ENCODE measurements at regions not wholly inside any gene's neighbourhood (a gene's known extent, or its start where the extent isn't known, plus 50 kb on each side); places are given as distances from the start of the nearest gene placed in this dataset.

DNA sequence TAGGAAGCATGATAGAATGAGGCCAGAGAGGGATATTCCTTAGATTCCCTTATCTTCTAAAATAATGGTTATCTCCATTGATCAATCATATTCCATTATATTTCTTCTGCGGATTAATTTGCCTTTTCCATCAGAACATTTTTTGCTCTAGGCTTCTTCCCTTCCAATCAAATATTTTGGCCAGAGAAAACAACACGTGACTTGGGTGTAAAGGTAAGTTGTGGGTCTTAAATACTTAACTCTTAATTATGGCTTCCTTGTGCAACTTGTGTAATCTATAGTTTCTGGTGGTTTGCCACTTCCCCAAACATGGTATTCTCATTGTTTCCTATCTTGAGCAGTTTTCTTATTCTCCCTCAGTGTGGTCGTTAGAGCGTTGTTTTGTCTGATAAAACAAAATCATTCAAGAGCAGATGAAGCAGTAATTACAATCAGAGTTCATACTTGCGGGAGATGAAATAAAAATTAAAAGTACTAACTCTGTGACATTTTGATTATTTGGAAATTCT is 889.3 kb downstream of the MAT2B start:
- Histone ChIP-seq H3K9me3 (ENCODE audit: control insufficient read depth in 2 of 3, low read length in 3 of 3) (no peaks in the 10 kb centered on the region), H3K27me3 (ENCODE audit: control insufficient read depth in 2 of 2, insufficient read depth in 2 of 2, low read length in 2 of 2) (no peaks in the 10 kb centered on the region), H3K4me1 (ENCODE audit: control insufficient read depth in 2 of 2, insufficient read depth in 2 of 2, low read length in 2 of 2) (no peaks in the 10 kb centered on the region), H3K27ac (ENCODE audit: low read depth, low read length) (no peak overlapping the region), H3K4me3 (ENCODE audit: low read length) (no peak overlapping the region), H3K36me3 (ENCODE audit: control insufficient read depth in 2 of 3, insufficient read depth in 3 of 3, low read length in 3 of 3) (no peaks in the 10 kb centered on the region)
- intact Hi-C loops (cut with micrococcal nuclease) = no loop called here
- Mint-ChIP-seq H3K27ac (no peak overlapping the region), H3K4me3 (no peak overlapping the region), H3K36me3 (peaks cover 0 to 4% (median 0%) of the 10 kb centered on the region in 5 donors), H3K9me3 (peaks cover 1 to 14% (median 7%) of the 10 kb centered on the region in 11 donors), H3K27me3 (no peaks in the 10 kb centered on the region), H3K4me1 (no peaks in the 10 kb centered on the region)
- POLR2A ChIA-PET = no interaction called here
- CTCF ChIA-PET = no interaction called here
- ATAC-seq = no peak
- no peak for DNase-seq

DNA sequence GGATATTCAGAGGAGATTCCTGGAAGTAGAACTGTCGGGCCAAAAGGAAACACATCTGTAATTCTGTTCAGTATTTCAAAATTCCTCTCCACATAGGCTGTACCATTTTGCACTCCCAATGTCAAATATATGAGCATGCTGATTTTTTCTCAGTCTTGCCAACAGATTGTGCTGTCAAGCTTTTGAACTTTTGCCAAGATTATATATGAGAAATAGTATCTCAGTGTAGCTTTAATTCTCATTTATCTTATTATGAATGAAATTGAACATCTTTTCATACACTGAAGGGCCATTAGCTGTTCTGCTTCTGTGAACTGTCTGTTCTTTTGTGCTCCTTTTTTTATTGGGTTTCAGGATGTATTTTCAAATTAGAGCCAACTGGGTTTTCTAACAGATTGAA is 907.1 kb downstream of the MAT2B start:
- Mint-ChIP-seq H3K4me3 (no peak overlapping the region), H3K4me1 (no peaks in the 10 kb centered on the region), H3K27me3 (no peaks in the 10 kb centered on the region), H3K36me3 (no peaks in the 10 kb centered on the region), H3K27ac (no peak overlapping the region), H3K9me3 (peaks cover 0 to 19% (median 6%) of the 10 kb centered on the region in 11 donors)
- CTCF ChIA-PET = no interaction called here
- Histone ChIP-seq H3K27me3 (ENCODE audit: control insufficient read depth in 2 of 2, insufficient read depth in 2 of 2, low read length in 2 of 2) (no peaks in the 10 kb centered on the region), H3K4me3 (ENCODE audit: low read length) (no peak overlapping the region), H3K27ac (ENCODE audit: low read depth, low read length) (no peak overlapping the region), H3K4me1 (ENCODE audit: control insufficient read depth in 2 of 2, insufficient read depth in 2 of 2, low read length in 2 of 2) (no peaks in the 10 kb centered on the region), H3K9me3 (ENCODE audit: control insufficient read depth in 2 of 3, low read length in 3 of 3) (no peaks in the 10 kb centered on the region), H3K36me3 (ENCODE audit: control insufficient read depth in 2 of 3, insufficient read depth in 3 of 3, low read length in 3 of 3) (no peaks in the 10 kb centered on the region)
- ATAC-seq (no peak), DNase-seq (no peak)
- intact Hi-C loops (cut with micrococcal nuclease) = no loop called here
- POLR2A ChIA-PET = no interaction called here

DNA sequence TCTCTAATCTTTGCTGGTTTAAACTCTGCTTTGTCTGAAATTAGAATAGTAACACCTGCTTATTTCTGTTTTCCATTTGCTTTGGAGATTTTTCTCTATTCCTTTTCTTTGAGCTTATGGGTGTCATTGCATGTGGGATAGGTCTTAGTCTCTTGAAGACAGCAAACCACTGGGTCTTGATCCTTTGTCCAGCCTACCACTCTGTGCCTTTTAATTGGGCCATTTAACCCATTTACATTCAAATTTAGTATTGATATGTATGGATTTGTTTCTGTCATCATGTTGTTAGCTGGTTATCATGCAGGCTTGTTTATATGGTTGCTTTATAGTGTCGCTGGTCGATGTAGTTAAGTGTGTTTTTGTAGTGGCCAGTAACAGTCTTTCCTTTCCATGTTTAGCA is 914.7 kb downstream of the MAT2B start:
- no peaks in the 10 kb centered on the region for H3K36me3 Mint-ChIP-seq
- POLR2A ChIA-PET = no interaction called here
- Histone ChIP-seq H3K4me3 (ENCODE audit: low read length) (no peak overlapping the region), H3K27me3 (ENCODE audit: control insufficient read depth in 2 of 2, insufficient read depth in 2 of 2, low read length in 2 of 2) (no peaks in the 10 kb centered on the region), H3K4me1 (ENCODE audit: control insufficient read depth in 2 of 2, insufficient read depth in 2 of 2, low read length in 2 of 2) (no peaks in the 10 kb centered on the region), H3K27ac (ENCODE audit: low read depth, low read length) (no peak overlapping the region), H3K36me3 (ENCODE audit: control insufficient read depth in 2 of 3, insufficient read depth in 3 of 3, low read length in 3 of 3) (no peaks in the 10 kb centered on the region), H3K9me3 (ENCODE audit: control insufficient read depth in 2 of 3, low read length in 3 of 3) (no peaks in the 10 kb centered on the region)
- H3K4me3 Mint-ChIP-seq = no peak overlapping the region
- no peaks in the 10 kb centered on the region for H3K27me3 Mint-ChIP-seq
- CTCF ChIA-PET = no interaction called here
- peaks cover 6 to 37% (median 18%) of the 10 kb centered on the region in 11 donors for H3K9me3 Mint-ChIP-seq
- no peak overlapping the region for H3K27ac Mint-ChIP-seq
- no peak for DNase-seq
- H3K4me1 Mint-ChIP-seq = no peaks in the 10 kb centered on the region
- intact Hi-C loops (cut with micrococcal nuclease) = no loop called here
- ATAC-seq = no peak

DNA sequence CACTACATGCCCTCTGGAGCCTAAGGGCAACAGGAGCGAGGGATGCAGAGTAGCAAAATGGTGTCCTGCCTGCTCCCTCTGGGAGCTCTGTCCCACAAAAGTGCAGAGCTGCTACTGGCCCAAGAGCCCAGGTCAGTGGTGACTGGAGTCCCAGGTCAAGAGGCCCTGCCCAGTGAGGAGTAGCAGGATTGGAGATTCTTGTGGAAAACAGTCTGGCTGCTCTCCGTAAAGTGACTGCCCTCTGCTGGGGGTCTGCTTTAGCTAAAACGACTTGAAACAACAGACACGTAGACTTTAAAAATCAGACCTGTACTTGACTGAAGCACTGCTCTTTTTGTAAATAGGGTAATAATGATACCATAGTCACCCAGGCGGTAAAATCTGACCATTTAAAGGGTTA is 917.0 kb downstream of the MAT2B start:
- Histone ChIP-seq H3K4me3 (ENCODE audit: low read length) (no peak overlapping the region), H3K27me3 (ENCODE audit: control insufficient read depth in 2 of 2, insufficient read depth in 2 of 2, low read length in 2 of 2) (no peaks in the 10 kb centered on the region), H3K36me3 (ENCODE audit: control insufficient read depth in 2 of 3, insufficient read depth in 3 of 3, low read length in 3 of 3) (no peaks in the 10 kb centered on the region), H3K4me1 (ENCODE audit: control insufficient read depth in 2 of 2, insufficient read depth in 2 of 2, low read length in 2 of 2) (no peaks in the 10 kb centered on the region), H3K27ac (ENCODE audit: low read depth, low read length) (no peak overlapping the region), H3K9me3 (ENCODE audit: control insufficient read depth in 2 of 3, low read length in 3 of 3) (no peaks in the 10 kb centered on the region)
- intact Hi-C loops (cut with micrococcal nuclease) = no loop called here
- H3K27ac Mint-ChIP-seq = no peak overlapping the region
- H3K27me3 Mint-ChIP-seq = no peaks in the 10 kb centered on the region
- H3K4me3 Mint-ChIP-seq = no peak overlapping the region
- DNase-seq = no peak
- ChIA-PET CTCF (no interaction called here), POLR2A (no interaction called here)
- no peaks in the 10 kb centered on the region for H3K36me3 Mint-ChIP-seq
- H3K9me3 Mint-ChIP-seq = peaks cover 6 to 39% (median 16%) of the 10 kb centered on the region in 11 donors
- ATAC-seq = no peak
- H3K4me1 Mint-ChIP-seq = no peaks in the 10 kb centered on the region

DNA sequence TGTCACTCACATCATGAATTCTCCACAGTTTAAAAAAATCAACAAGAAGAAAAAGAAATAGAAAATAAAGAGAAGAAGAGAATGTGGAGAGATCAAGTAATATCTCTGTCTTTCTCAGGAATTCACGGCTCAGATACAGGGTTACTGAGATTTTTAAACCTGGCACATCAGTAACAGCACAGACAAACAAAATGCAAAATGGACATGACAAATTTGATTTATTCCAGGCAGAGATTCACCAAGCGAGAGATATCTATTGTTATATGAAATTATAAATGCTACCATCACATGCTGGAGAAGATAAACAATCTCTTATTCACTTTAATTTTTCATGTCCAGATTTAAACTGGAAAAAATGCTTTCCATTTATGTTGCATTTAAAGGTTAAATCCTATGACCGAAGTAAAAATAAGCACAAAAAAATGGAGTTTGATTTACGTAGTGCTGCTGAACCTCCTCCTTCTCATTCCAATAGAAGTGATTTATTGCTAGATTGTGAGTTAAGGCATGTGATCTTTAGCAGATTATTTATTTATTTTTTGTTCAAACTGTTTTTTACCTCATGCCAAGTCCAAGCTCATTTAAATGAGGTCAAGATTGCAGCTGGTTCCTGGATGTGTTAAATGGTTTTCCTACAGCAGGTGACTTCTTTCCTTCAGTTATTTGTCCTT is 926.4 kb downstream of the MAT2B start:
- Histone ChIP-seq H3K27me3 (ENCODE audit: control insufficient read depth in 2 of 2, insufficient read depth in 2 of 2, low read length in 2 of 2) (no peaks in the 10 kb centered on the region), H3K4me3 (ENCODE audit: low read length) (no peak overlapping the region), H3K9me3 (ENCODE audit: control insufficient read depth in 2 of 3, low read length in 3 of 3) (no peaks in the 10 kb centered on the region), H3K4me1 (ENCODE audit: control insufficient read depth in 2 of 2, insufficient read depth in 2 of 2, low read length in 2 of 2) (no peaks in the 10 kb centered on the region), H3K36me3 (ENCODE audit: control insufficient read depth in 2 of 3, insufficient read depth in 3 of 3, low read length in 3 of 3) (no peaks in the 10 kb centered on the region), H3K27ac (ENCODE audit: low read depth, low read length) (no peak overlapping the region)
- CTCF ChIA-PET = no interaction called here
- no peak for ATAC-seq
- POLR2A ChIA-PET = no interaction called here
- Mint-ChIP-seq H3K36me3 (no peaks in the 10 kb centered on the region), H3K27me3 (no peaks in the 10 kb centered on the region), H3K9me3 (peaks cover 0 to 14% (median 2%) of the 10 kb centered on the region in 11 donors), H3K4me1 (no peaks in the 10 kb centered on the region), H3K27ac (no peak overlapping the region), H3K4me3 (no peak overlapping the region)
- intact Hi-C loops (cut with micrococcal nuclease) = no loop called here
- no peak for DNase-seq

DNA sequence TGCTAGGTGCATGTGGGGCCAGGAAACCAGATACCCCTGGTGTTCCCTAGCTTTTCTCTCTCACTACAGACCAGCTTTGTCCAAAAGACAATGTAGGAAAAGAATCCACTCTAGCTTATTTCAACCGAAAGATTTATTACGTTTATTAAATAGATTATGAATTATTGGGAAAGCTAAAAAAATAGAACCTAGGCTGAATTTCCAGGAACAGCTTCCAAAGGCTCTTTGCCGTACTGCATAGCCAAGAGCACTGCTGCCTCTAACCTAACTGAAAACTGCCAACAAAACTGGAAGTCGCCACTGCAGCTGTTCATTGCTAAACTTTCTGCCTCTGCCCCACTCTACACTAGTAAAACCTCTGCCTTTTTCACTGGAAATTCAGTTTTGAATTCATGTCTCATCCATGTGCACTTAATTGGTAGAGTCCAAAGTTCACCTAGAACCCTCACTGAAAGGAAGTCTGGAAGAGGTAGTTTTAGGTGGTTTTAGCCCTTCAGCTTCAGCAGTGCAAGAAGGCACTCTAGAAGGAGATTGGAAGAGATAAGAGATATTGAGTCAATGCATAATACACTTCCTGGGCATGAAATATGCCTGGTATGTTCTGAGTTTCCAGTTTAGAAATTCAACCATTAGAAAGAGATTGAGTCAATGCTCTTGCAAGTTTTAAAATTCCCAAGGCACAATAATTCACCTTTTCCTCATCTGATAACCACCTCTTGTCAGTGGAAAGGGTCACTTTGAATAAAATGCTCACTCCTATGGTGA is 927.9 kb downstream of the MAT2B start:
- Mint-ChIP-seq H3K4me3 (no peak overlapping the region), H3K4me1 (no peaks in the 10 kb centered on the region), H3K27me3 (no peaks in the 10 kb centered on the region), H3K27ac (no peak overlapping the region), H3K9me3 (peaks cover 0 to 14% (median 2%) of the 10 kb centered on the region in 11 donors), H3K36me3 (no peaks in the 10 kb centered on the region)
- POLR2A ChIA-PET = interaction anchor here (0.6 kb wide), 1 partner anchor 1009 kb away, joined by 3 read pairs; no protein-coding TSS in a partner anchor
- H3K4me1 ChIP-seq (ENCODE audit: control insufficient read depth in 2 of 2, insufficient read depth in 2 of 2, low read length in 2 of 2) = no peaks in the 10 kb centered on the region
- H3K27ac ChIP-seq (ENCODE audit: low read depth, low read length) = no peak overlapping the region
- no peaks in the 10 kb centered on the region for H3K27me3 ChIP-seq (ENCODE audit: control insufficient read depth in 2 of 2, insufficient read depth in 2 of 2, low read length in 2 of 2)
- no peaks in the 10 kb centered on the region for H3K36me3 ChIP-seq (ENCODE audit: control insufficient read depth in 2 of 3, insufficient read depth in 3 of 3, low read length in 3 of 3)
- no peak for ATAC-seq
- no peak for DNase-seq
- intact Hi-C loops (cut with micrococcal nuclease) = no loop called here
- H3K9me3 ChIP-seq (ENCODE audit: control insufficient read depth in 2 of 3, low read length in 3 of 3) = no peaks in the 10 kb centered on the region
- H3K4me3 ChIP-seq (ENCODE audit: low read length) = no peak overlapping the region
- CTCF ChIA-PET = no interaction called here

DNA sequence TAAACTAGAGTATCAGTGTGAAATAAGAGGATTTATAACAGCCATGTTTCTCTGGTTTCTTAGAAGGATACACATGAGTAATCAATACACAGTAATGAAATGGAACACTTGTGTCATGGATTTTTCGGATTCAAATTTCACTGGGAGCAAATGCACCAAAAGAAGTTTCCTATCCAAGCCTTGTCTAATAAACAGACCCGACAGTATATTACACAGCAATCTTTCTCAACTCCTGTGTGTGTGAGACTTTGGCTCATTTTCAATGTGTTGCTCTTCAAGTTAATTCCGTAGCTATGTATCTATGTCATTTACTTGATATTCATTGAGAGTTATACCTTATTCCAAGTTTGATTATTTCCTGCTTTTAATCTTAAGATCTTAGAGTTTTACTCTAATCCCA is 930.2 kb downstream of the MAT2B start:
- Mint-ChIP-seq H3K27me3 (no peaks in the 10 kb centered on the region), H3K36me3 (no peaks in the 10 kb centered on the region), H3K4me1 (no peaks in the 10 kb centered on the region), H3K9me3 (peaks cover 0 to 21% (median 2%) of the 10 kb centered on the region in 11 donors), H3K4me3 (no peak overlapping the region), H3K27ac (no peak overlapping the region)
- ATAC-seq (no peak), DNase-seq (no peak)
- Histone ChIP-seq H3K36me3 (ENCODE audit: control insufficient read depth in 2 of 3, insufficient read depth in 3 of 3, low read length in 3 of 3) (no peaks in the 10 kb centered on the region), H3K4me1 (ENCODE audit: control insufficient read depth in 2 of 2, insufficient read depth in 2 of 2, low read length in 2 of 2) (no peaks in the 10 kb centered on the region), H3K4me3 (ENCODE audit: low read length) (no peak overlapping the region), H3K9me3 (ENCODE audit: control insufficient read depth in 2 of 3, low read length in 3 of 3) (no peaks in the 10 kb centered on the region), H3K27me3 (ENCODE audit: control insufficient read depth in 2 of 2, insufficient read depth in 2 of 2, low read length in 2 of 2) (no peaks in the 10 kb centered on the region), H3K27ac (ENCODE audit: low read depth, low read length) (no peak overlapping the region)
- POLR2A ChIA-PET = no interaction called here
- intact Hi-C loops (cut with micrococcal nuclease) = no loop called here
- CTCF ChIA-PET = no interaction called here

All from naive thymus-derived CD4-positive, alpha-beta T cell (primary cell).